ENCODE measurements at regions not wholly inside any gene's neighbourhood (a gene's known extent, or its start where the extent isn't known, plus 50 kb on each side); places are given as distances from the start of the nearest gene placed in this dataset.

DNA sequence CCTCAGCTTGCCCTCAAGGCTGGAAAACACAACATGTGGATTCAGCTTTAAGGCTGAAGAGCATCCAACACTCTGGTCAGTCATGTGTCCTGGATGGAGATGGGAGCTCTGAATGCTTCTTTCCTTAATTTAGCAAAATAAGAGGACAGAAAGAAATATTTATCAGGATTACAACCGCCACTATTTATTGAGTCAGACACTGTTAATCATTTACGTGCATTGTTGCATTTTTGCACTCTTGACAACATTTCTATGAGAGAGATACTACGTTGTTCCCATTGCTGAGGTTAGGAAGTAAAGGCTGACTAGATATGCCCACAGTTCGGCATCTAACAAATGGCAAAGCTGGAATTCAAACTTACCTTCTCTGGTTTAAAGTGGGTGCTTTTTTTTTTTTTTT, 101.8 kb upstream of the KMT2C start:
- Histone ChIP-seq H3K27ac (replicated peaks) (no peak overlapping the region), H3K27me3 (ENCODE audit: insufficient read depth, poor library complexity, severe bottlenecking) (no peaks in the 10 kb centered on the region), H3K4me3 (replicated peaks; ENCODE audit: insufficient read depth, low read length) (no peak overlapping the region)
- DNase-seq (ENCODE audit: low read depth in 1 of 2, low spot score in 1 of 2) = no peak
- TF ChIP-seq GABPA (IDR thresholded peaks at IDR 0.05; ENCODE audit: low read depth) (no peak), SPI1 (IDR thresholded peaks at IDR 0.05; ENCODE audit: borderline replicate concordance, low read depth) (no peak), POLR2AphosphoS5 (IDR thresholded peaks at IDR 0.05; ENCODE audit: low read depth) (no peak)
- TF ChIP-seq, protein P1, sequence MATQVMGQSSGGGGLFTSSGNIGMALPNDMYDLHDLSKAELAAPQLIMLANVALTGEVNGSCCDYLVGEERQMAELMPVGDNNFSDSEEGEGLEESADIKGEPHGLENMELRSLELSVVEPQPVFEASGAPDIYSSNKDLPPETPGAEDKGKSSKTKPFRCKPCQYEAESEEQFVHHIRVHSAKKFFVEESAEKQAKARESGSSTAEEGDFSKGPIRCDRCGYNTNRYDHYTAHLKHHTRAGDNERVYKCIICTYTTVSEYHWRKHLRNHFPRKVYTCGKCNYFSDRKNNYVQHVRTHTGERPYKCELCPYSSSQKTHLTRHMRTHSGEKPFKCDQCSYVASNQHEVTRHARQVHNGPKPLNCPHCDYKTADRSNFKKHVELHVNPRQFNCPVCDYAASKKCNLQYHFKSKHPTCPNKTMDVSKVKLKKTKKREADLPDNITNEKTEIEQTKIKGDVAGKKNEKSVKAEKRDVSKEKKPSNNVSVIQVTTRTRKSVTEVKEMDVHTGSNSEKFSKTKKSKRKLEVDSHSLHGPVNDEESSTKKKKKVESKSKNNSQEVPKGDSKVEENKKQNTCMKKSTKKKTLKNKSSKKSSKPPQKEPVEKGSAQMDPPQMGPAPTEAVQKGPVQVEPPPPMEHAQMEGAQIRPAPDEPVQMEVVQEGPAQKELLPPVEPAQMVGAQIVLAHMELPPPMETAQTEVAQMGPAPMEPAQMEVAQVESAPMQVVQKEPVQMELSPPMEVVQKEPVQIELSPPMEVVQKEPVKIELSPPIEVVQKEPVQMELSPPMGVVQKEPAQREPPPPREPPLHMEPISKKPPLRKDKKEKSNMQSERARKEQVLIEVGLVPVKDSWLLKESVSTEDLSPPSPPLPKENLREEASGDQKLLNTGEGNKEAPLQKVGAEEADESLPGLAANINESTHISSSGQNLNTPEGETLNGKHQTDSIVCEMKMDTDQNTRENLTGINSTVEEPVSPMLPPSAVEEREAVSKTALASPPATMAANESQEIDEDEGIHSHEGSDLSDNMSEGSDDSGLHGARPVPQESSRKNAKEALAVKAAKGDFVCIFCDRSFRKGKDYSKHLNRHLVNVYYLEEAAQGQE (IDR thresholded peaks at IDR 0.05; ENCODE audit: insufficient replicate concordance, low read depth) = no peak
- TF ChIP-seq, protein P2, sequence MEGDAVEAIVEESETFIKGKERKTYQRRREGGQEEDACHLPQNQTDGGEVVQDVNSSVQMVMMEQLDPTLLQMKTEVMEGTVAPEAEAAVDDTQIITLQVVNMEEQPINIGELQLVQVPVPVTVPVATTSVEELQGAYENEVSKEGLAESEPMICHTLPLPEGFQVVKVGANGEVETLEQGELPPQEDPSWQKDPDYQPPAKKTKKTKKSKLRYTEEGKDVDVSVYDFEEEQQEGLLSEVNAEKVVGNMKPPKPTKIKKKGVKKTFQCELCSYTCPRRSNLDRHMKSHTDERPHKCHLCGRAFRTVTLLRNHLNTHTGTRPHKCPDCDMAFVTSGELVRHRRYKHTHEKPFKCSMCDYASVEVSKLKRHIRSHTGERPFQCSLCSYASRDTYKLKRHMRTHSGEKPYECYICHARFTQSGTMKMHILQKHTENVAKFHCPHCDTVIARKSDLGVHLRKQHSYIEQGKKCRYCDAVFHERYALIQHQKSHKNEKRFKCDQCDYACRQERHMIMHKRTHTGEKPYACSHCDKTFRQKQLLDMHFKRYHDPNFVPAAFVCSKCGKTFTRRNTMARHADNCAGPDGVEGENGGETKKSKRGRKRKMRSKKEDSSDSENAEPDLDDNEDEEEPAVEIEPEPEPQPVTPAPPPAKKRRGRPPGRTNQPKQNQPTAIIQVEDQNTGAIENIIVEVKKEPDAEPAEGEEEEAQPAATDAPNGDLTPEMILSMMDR (IDR thresholded peaks at IDR 0.05; ENCODE audit: insufficient read depth, low read length) = no peak

DNA sequence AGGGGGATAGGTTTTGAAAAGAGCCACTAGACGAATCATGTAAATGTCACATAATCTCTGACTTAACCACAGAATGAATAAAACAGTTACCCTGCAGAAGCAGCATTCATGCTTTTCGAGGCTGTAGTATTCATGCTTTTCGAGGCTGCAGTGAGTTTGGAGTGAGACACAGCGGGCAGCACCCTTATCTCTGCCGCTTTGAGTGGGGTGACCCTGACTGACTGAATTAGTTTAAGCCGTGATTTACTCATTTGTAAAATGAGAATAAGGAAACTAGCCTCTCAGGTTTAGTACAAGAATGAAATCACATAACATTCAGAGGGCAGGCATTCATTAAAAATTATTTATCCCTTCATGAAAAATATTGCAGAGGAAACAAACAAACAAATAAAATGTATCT, 92.8 kb upstream of the KMT2C start:
- no peak for TF ChIP-seq POLR2AphosphoS5 (IDR thresholded peaks at IDR 0.05; ENCODE audit: low read depth)
- TF ChIP-seq, protein P2 (IDR thresholded peaks at IDR 0.05; ENCODE audit: insufficient read depth, low read length) = no peak
- TF ChIP-seq, protein P1 (IDR thresholded peaks at IDR 0.05; ENCODE audit: insufficient replicate concordance, low read depth) = no peak
- no peak for TF ChIP-seq SPI1 (IDR thresholded peaks at IDR 0.05; ENCODE audit: borderline replicate concordance, low read depth)
- no peak for TF ChIP-seq GABPA (IDR thresholded peaks at IDR 0.05; ENCODE audit: low read depth)
- no peak for DNase-seq (ENCODE audit: low read depth in 1 of 2, low spot score in 1 of 2)
- no peak overlapping the region for H3K4me3 ChIP-seq (replicated peaks; ENCODE audit: insufficient read depth, low read length)
- no peaks in the 10 kb centered on the region for H3K27me3 ChIP-seq (ENCODE audit: insufficient read depth, poor library complexity, severe bottlenecking)
- H3K27ac ChIP-seq (replicated peaks) = no peak overlapping the region

DNA sequence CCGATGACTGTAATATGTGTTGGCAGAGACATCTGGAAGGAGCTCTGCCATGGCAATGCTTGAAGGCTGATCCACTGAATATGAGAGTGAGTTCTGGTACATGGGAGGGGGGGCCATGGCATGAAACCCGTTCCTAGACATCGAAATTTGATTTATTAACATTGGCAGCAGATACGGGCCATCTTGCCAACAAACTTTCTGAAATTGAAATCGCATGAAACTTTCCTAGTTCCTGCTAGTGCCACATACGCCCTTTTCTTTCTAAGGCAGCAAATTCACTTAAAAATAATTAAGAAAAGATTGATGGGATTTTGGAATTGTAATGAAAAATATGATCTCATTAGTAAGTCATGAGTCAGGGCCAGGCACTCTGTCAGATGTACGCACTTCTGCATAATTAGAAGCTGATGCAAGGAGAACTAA, 91.8 kb upstream of the KMT2C start:
- TF ChIP-seq SPI1 (IDR thresholded peaks at IDR 0.05; ENCODE audit: borderline replicate concordance, low read depth) (no peak), POLR2AphosphoS5 (IDR thresholded peaks at IDR 0.05; ENCODE audit: low read depth) (no peak), GABPA (IDR thresholded peaks at IDR 0.05; ENCODE audit: low read depth) (no peak)
- TF ChIP-seq, protein P2 (IDR thresholded peaks at IDR 0.05; ENCODE audit: insufficient read depth, low read length) = no peak
- TF ChIP-seq, protein P1 (IDR thresholded peaks at IDR 0.05; ENCODE audit: insufficient replicate concordance, low read depth) = no peak
- no peak for DNase-seq (ENCODE audit: low read depth in 1 of 2, low spot score in 1 of 2)
- Histone ChIP-seq H3K27ac (replicated peaks) (no peak overlapping the region), H3K27me3 (ENCODE audit: insufficient read depth, poor library complexity, severe bottlenecking) (no peaks in the 10 kb centered on the region), H3K4me3 (replicated peaks; ENCODE audit: insufficient read depth, low read length) (no peak overlapping the region)
